Endothelial cell of umbilical vein (primary cell): ENCODE measurements at regions not wholly inside any gene's neighbourhood (a gene's known extent, or its start where the extent isn't known, plus 50 kb on each side); places are given as distances from the start of the nearest gene placed in this dataset.

Source experiments
- BruUV-seq: library from RNA; stranded (reverse); fragments of 400-500 nt; replicated peaks from 2 replicates; lab custom pipeline; 2021; lab: Mats Ljungman, UMichigan
- CTCF ChIA-PET: fragments of 300-600, 350-600 bp; sonication (Branson Sonifier 250); formaldehyde crosslinking; loops from one replicate; lab custom pipeline; 2021; ENCODE audit warnings: antibody characterized with exemption, inconsistent platforms; lab: Charles Lee
- POLR2A ChIA-PET: fragments of 300-600, 350-600 bp; sonication (Branson Sonifier 250); formaldehyde crosslinking; loops from one replicate; lab custom pipeline; 2021; ENCODE audit warnings: antibody characterized with exemption, inconsistent platforms; lab: Charles Lee
- DNase-seq: peaks from one replicate; pipeline ENCODE4 v3.0.0-alpha.2; 2011; ENCODE audit warnings: low read depth, low spot score
- FAIRE-seq: peaks from 2 replicates; lab custom pipeline; 2011; peaks lifted over from hg19 to GRCh38; lab: Jason Lieb, UNC
- H2AFZ ChIP-seq: 2 replicates; pipeline ENCODE4 v1.6.0; 2012; ENCODE audit warnings: low read depth, low read length, control low read depth, inconsistent platforms
- H3K27ac ChIP-seq: 2 replicates; pipeline ENCODE4 v1.5.1; 2011; ENCODE audit warnings: low read depth, mild to moderate bottlenecking, control low read depth, low read length, moderate library complexity; ENCODE audit not compliant: insufficient read depth
- H3K27me3 ChIP-seq, 2 experiments: 2 replicates each; pipeline versions ENCODE4 v1.6.0 to v1.6.1; 2011; ENCODE audit warnings: low read length in 2 of 2, mixed read lengths in 1 of 2; ENCODE audit not compliant: control insufficient read depth in 2 of 2, insufficient read depth in 2 of 2
- H3K36me3 ChIP-seq, 2 experiments: 2 replicates in 1 of 2; 3 replicates in 1 of 2; pipeline ENCODE4 v1.5.1; 2011; ENCODE audit warnings: low read length in 2 of 2, mild to moderate bottlenecking in 1 of 2, moderate library complexity in 1 of 2; ENCODE audit not compliant: control insufficient read depth in 2 of 2, insufficient read depth in 2 of 2; ENCODE audit errors: extremely low read depth in 1 of 2
- H3K4me1 ChIP-seq: 3 replicates; pipeline ENCODE4 v1.5.1; 2011; ENCODE audit warnings: mild to moderate bottlenecking, low read length; ENCODE audit not compliant: control insufficient read depth, insufficient read depth; ENCODE audit errors: extremely low read depth
- H3K4me2 ChIP-seq: 2 replicates; pipeline ENCODE4 v1.6.1; 2011; ENCODE audit warnings: low read length, control low read depth, mixed read lengths; ENCODE audit not compliant: insufficient read depth
- H3K4me3 ChIP-seq, 3 experiments: fragments of 200-600 bp in 1 of 3; sonication (generic), shearing (Covaris generic) in 1 of 3; replicated peaks in 1 of 3; 2 replicates each; pipeline ENCODE4 v1.5.1; 2011 to 2016; ENCODE audit warnings: control low read depth in 3 of 3, low read length in 3 of 3, mild to moderate bottlenecking in 2 of 3, inconsistent platforms in 1 of 3, low read depth in 1 of 3, moderate library complexity in 1 of 3; ENCODE audit not compliant: insufficient read depth in 1 of 3
- H3K79me2 ChIP-seq: 2 replicates; pipeline ENCODE4 v1.6.0; 2012; ENCODE audit warnings: low read length, inconsistent platforms; ENCODE audit not compliant: control insufficient read depth, insufficient read depth
- H3K9ac ChIP-seq: replicated peaks from 2 replicates; pipeline ENCODE3; 2011; ENCODE audit warnings: low read length, control low read depth; ENCODE audit not compliant: insufficient read depth; ENCODE audit errors: extremely low read depth
- H3K9me1 ChIP-seq: replicated peaks from 3 replicates; pipeline ENCODE4 v1.6.0; 2011; ENCODE audit warnings: mild to moderate bottlenecking, low read length; ENCODE audit not compliant: control insufficient read depth, insufficient read depth; ENCODE audit errors: extremely low read depth
- H3K9me3 ChIP-seq: replicated peaks from 2 replicates; pipeline ENCODE4 v1.5.1; 2012; ENCODE audit warnings: low read length, inconsistent platforms; ENCODE audit not compliant: control insufficient read depth, insufficient read depth
- H4K20me1 ChIP-seq: replicated peaks from 2 replicates; pipeline ENCODE3; 2011; ENCODE audit warnings: mild to moderate bottlenecking, low read length; ENCODE audit not compliant: control insufficient read depth, insufficient read depth; ENCODE audit errors: extremely low read depth
- EZH2 ChIP-seq: IDR thresholded peaks from 2 replicates; pipeline ENCODE4 v1.6.1; 2012; ENCODE audit warnings: borderline replicate concordance, low read depth, mild to moderate bottlenecking, moderate library complexity, low read length, inconsistent platforms; ENCODE audit not compliant: severe bottlenecking
- FOS ChIP-seq: IDR thresholded peaks from 2 replicates; pipeline ENCODE4 v1.6.1; 2011; ENCODE audit warnings: mild to moderate bottlenecking, low read length, moderate library complexity, borderline replicate concordance; ENCODE audit not compliant: insufficient read depth
- GATA2 ChIP-seq: IDR thresholded peaks from 2 replicates; pipeline ENCODE4 v1.7.0; 2011; ENCODE audit warnings: low read depth, mild to moderate bottlenecking, moderate library complexity, mixed read lengths, low read length; ENCODE audit not compliant: insufficient read length, insufficient read depth
- MYC ChIP-seq: IDR thresholded peaks from one replicate; pipeline ENCODE4 v1.6.1; 2011; ENCODE audit warnings: mild to moderate bottlenecking, low read depth, low read length
- dilution Hi-C: fragments of 300-500 bp; cut with MboI; formaldehyde crosslinking; loops from one replicate; pipeline ENCODE4 v1.15.0; 2019; ENCODE audit warnings: low sequenced_read_pairs; ENCODE audit not compliant: extremely low pct_ligation_motif_present
- intact Hi-C: fragments of 100-400 bp; cut with micrococcal nuclease; formaldehyde crosslinking; loops from one replicate; pipeline ENCODE4 v1.10.0; 2022
- TF ChIP-seq, protein P1 (sequence below): IDR thresholded peaks from 2 replicates; pipeline ENCODE4 v1.6.1; 2011; ENCODE audit not compliant: insufficient read depth, insufficient read length

DNA sequence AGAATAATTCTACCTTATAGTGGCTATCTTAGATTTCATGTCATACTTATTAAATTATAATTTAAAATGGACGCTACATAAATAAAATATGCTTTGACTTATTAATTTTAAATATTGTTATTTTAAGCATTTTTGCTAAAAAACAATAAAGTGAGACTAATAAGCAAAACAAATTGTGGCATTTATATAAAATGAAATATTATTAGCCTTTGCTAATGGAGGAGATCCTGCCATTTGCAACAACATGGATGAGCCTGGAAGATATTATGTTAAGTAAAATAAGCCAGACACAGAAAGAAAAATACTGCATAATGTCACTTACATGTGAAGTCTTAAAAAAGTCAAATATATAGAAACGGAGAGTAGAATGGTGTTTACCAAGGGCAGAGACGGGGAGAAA lies 54.8 kb upstream of the PIK3R4 start:
- no peak for DNase-seq
- POLR2A ChIA-PET: no interaction called here
- no peaks in the 10 kb centered on the region for H3K4me1 ChIP-seq
- intact Hi-C loops (no loop called here), dilution Hi-C loops (no loop called here)
- TF ChIP-seq MYC (no peak), FOS (no peak), EZH2 (no peak), GATA2 (no peak)
- TF ChIP-seq, protein P1, sequence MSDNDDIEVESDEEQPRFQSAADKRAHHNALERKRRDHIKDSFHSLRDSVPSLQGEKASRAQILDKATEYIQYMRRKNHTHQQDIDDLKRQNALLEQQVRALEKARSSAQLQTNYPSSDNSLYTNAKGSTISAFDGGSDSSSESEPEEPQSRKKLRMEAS: no peak
- H4K20me1 ChIP-seq: no peaks in the 10 kb centered on the region
- no peaks in the 10 kb centered on the region for H3K9me1 ChIP-seq
- no TSS peak for BruUV-seq
- H3K9ac ChIP-seq: no peak overlapping the region
- H3K4me2 ChIP-seq: no peak overlapping the region
- H3K27ac ChIP-seq: no peak overlapping the region
- FAIRE-seq: no peak
- H3K79me2 ChIP-seq: no peaks in the 10 kb centered on the region
- no peak overlapping the region for H3K4me3 ChIP-seq
- no peaks in the 10 kb centered on the region for H3K27me3 ChIP-seq
- H2AFZ ChIP-seq: no peak overlapping the region
- H3K36me3 ChIP-seq: no peaks in the 10 kb centered on the region
- CTCF ChIA-PET: interaction anchor here (0.6 kb wide), 1 partner anchor 9 kb away, joined by 4 read pairs; no protein-coding TSS in a partner anchor
- H3K9me3 ChIP-seq: no peaks in the 10 kb centered on the region

DNA sequence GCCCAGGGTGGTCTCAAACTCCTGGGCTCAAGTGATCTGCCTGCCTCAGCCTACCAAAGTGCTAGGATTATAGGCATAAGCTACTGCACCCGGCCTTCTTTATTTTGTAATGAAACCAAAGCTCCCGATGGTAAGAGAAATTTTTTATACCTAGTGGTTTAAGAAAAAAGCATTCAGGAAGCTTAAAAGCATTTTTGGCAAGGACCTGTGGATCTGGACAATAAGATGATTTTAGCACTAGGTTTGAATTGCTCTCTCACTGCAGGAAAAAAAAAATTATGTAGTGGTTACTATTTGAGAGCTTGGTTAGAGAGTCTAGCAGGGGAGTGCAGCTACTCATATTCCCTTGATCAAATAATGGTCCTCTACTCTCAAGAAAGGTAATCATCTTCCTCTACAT lies 64.9 kb upstream of the PIK3R4 start:
- Histone ChIP-seq H3K9me1 (no peaks in the 10 kb centered on the region), H3K4me1 (no peaks in the 10 kb centered on the region), H3K36me3 (no peaks in the 10 kb centered on the region), H3K9ac (no peak overlapping the region), H3K27ac (no peak overlapping the region), H3K9me3 (no peaks in the 10 kb centered on the region), H3K79me2 (no peaks in the 10 kb centered on the region), H3K4me2 (no peak overlapping the region), H4K20me1 (no peaks in the 10 kb centered on the region), H3K27me3 (no peaks in the 10 kb centered on the region), H2AFZ (no peak overlapping the region), H3K4me3 (no peak overlapping the region)
- dilution Hi-C loops (no loop called here), intact Hi-C loops (no loop called here)
- BruUV-seq: no TSS peak
- CTCF ChIA-PET: interaction anchor here (1.1 kb wide), 1 partner anchor 9 kb away, joined by 3 read pairs; no protein-coding TSS in a partner anchor
- FAIRE-seq: no peak
- POLR2A ChIA-PET: no interaction called here
- TF ChIP-seq, protein P1: no peak
- no peak for TF ChIP-seq EZH2
- no peak for DNase-seq
